CD4-positive, alpha-beta memory T cell (primary cell): ENCODE measurements at regions not wholly inside any gene's neighbourhood (a gene's known extent, or its start where the extent isn't known, plus 50 kb on each side); places are given as distances from the start of the nearest gene placed in this dataset.

ENCODE experiments used
- CTCF ChIA-PET: fragments of 350-600 bp; sonication (Branson Sonifier 250); formaldehyde crosslinking; loops from one replicate; lab custom pipeline; 2021; ENCODE audit warnings: inconsistent platforms; ENCODE audit not compliant: partially characterized antibody; lab: Charles Lee
- POLR2A ChIA-PET: fragments of 350-600 bp; sonication (Branson Sonifier 250); formaldehyde crosslinking; loops from one replicate; lab custom pipeline; 2021; ENCODE audit not compliant: partially characterized antibody; lab: Charles Lee
- DNase-seq, 5 donors: peaks; one replicate each; pipeline versions ENCODE4 v3.0.0 to v3.0.0-alpha.2; 2020 to 2022; ENCODE audit warnings: mixed read lengths in 1 of 5
- H3K27ac ChIP-seq: one replicate; pipeline ENCODE4 v1.7.0; 2013; ENCODE audit warnings: low read depth, low read length
- H3K27me3 ChIP-seq: 2 replicates; pipeline ENCODE4 v1.7.0; 2013; ENCODE audit warnings: mild to moderate bottlenecking, low read length, moderate library complexity; ENCODE audit not compliant: insufficient read depth
- H3K36me3 ChIP-seq: 2 replicates; pipeline ENCODE4 v1.7.0; 2013; ENCODE audit warnings: mild to moderate bottlenecking, low read length, moderate library complexity; ENCODE audit not compliant: insufficient read depth
- H3K4me1 ChIP-seq: 2 replicates; pipeline ENCODE4 v1.7.0; 2013; ENCODE audit warnings: mild to moderate bottlenecking, low read length, moderate library complexity; ENCODE audit not compliant: insufficient read depth
- H3K4me3 ChIP-seq, 2 donors: one replicate each; pipeline ENCODE4 v1.7.0; 2013; ENCODE audit warnings: low read length in 2 of 2, mild to moderate bottlenecking in 1 of 2
- H3K9me3 ChIP-seq, 2 donors: one replicate each; pipeline ENCODE4 v1.7.0; 2013; ENCODE audit warnings: low read length in 2 of 2, control low read depth in 1 of 2; ENCODE audit not compliant: control insufficient read depth in 1 of 2
- H3K27ac Mint-ChIP-seq, 7 donors: one replicate each; pipeline ENCODE4 v1.8.0; 2020 to 2021; ENCODE audit warnings: mixed read lengths in 7 of 7, mild to moderate bottlenecking in 6 of 7, inconsistent platforms in 3 of 7, moderate library complexity in 3 of 7
- H3K27me3 Mint-ChIP-seq, 2 donors: one replicate each; pipeline ENCODE4 v1.8.0; 2020 to 2021; ENCODE audit warnings: mixed read lengths in 2 of 2
- H3K36me3 Mint-ChIP-seq, 2 donors: one replicate each; pipeline ENCODE4 v1.8.0; 2020 to 2021; ENCODE audit warnings: mixed read lengths in 2 of 2, inconsistent platforms in 1 of 2, mild to moderate bottlenecking in 1 of 2
- H3K4me1 Mint-ChIP-seq, 4 donors: one replicate each; pipeline ENCODE4 v1.8.0; 2020 to 2021; ENCODE audit warnings: mixed read lengths in 4 of 4, mild to moderate bottlenecking in 1 of 4
- H3K4me3 Mint-ChIP-seq, 8 donors: one replicate each; pipeline ENCODE4 v1.8.0; 2020 to 2021; ENCODE audit warnings: mixed read lengths in 8 of 8, mild to moderate bottlenecking in 7 of 8, moderate library complexity in 6 of 8, inconsistent platforms in 3 of 8
- H3K9me3 Mint-ChIP-seq, 8 donors: one replicate each; pipeline ENCODE4 v1.8.0; 2020 to 2021; ENCODE audit warnings: mixed read lengths in 8 of 8, mild to moderate bottlenecking in 5 of 8, inconsistent platforms in 3 of 8, moderate library complexity in 1 of 8
- intact Hi-C: fragments of 100-400 bp; cut with micrococcal nuclease; formaldehyde crosslinking; loops from one replicate; pipeline ENCODE4 v1.15.1; 2023

- Histone ChIP-seq H3K36me3 (no peaks in the 10 kb centered on the region), H3K4me1 (no peaks in the 10 kb centered on the region), H3K27me3 (no peaks in the 10 kb centered on the region), H3K9me3 (no peaks in the 10 kb centered on the region), H3K4me3 (no peak overlapping the region), H3K27ac (no peak overlapping the region)
- H3K9me3 Mint-ChIP-seq, result peaks cover 2 to 23% (median 11%) of the 10 kb centered on the region in 8 donors
- H3K4me1 Mint-ChIP-seq, result no peaks in the 10 kb centered on the region
- H3K27me3 Mint-ChIP-seq, result no peaks in the 10 kb centered on the region
- no peak overlapping the region for H3K4me3 Mint-ChIP-seq
- no peak overlapping the region for H3K27ac Mint-ChIP-seq
- intact Hi-C loops, result no loop called here
- no peak for DNase-seq
- H3K36me3 Mint-ChIP-seq, result no peaks in the 10 kb centered on the region
- CTCF ChIA-PET, result no interaction called here
- POLR2A ChIA-PET, result no interaction called here
Measured at GRCh38 chr16:76756951-76757350, 434.0 kb upstream of the MON1B start.

GRCh38 chr16:76766538-76766937 lies 424.5 kb upstream of the MON1B start:
- H3K36me3 Mint-ChIP-seq, result no peaks in the 10 kb centered on the region
- POLR2A ChIA-PET, result no interaction called here
- no peaks in the 10 kb centered on the region for H3K4me1 Mint-ChIP-seq
- H3K9me3 ChIP-seq, result peaks cover 0 to 4% of the 10 kb centered on the region in 2 donors
- H3K27me3 Mint-ChIP-seq, result no peaks in the 10 kb centered on the region
- H3K4me3 Mint-ChIP-seq, result no peak overlapping the region
- H3K27ac ChIP-seq, result no peak overlapping the region
- H3K9me3 Mint-ChIP-seq, result peaks cover 4 to 29% (median 17%) of the 10 kb centered on the region in 8 donors
- no peak overlapping the region for H3K27ac Mint-ChIP-seq
- CTCF ChIA-PET, result no interaction called here
- DNase-seq, result no peak
- H3K27me3 ChIP-seq, result no peaks in the 10 kb centered on the region
- intact Hi-C loops, result no loop called here
- no peak overlapping the region for H3K4me3 ChIP-seq
- H3K4me1 ChIP-seq, result no peaks in the 10 kb centered on the region
- H3K36me3 ChIP-seq, result no peaks in the 10 kb centered on the region

DNA sequence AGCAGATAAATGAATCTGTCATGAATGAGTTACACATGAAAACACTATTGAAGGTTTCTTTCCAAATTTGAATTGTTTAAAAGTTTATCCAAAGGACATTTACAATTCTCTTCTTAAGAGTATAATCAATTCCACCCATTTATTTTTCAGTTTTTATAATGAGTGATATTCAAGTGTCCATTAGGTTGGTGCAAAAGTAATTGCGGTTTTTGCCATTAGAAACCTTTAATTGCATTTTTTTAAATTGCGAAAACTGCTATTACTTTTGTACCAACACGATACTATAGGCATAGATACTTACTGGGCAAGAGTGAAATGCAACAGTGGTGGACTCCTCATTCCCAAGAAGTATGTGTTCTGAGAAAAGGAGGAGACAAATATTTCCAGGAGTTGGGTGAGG lies 422.7 kb upstream of the MON1B start:
- Histone ChIP-seq H3K9me3 (peaks cover 0 to 3% of the 10 kb centered on the region in 2 donors), H3K4me1 (no peaks in the 10 kb centered on the region), H3K36me3 (no peaks in the 10 kb centered on the region), H3K27ac (no peak overlapping the region), H3K27me3 (no peaks in the 10 kb centered on the region), H3K4me3 (no peak overlapping the region)
- no peak for DNase-seq
- no peaks in the 10 kb centered on the region for H3K4me1 Mint-ChIP-seq
- H3K27me3 Mint-ChIP-seq, result no peaks in the 10 kb centered on the region
- no peaks in the 10 kb centered on the region for H3K36me3 Mint-ChIP-seq
- peaks cover 4 to 25% (median 15%) of the 10 kb centered on the region in 8 donors for H3K9me3 Mint-ChIP-seq
- H3K4me3 Mint-ChIP-seq, result no peak overlapping the region
- intact Hi-C loops, result no loop called here
- H3K27ac Mint-ChIP-seq, result no peak overlapping the region
- CTCF ChIA-PET, result no interaction called here
- POLR2A ChIA-PET, result no interaction called here

- Histone ChIP-seq H3K9me3 (no peaks in the 10 kb centered on the region), H3K27ac (no peak overlapping the region), H3K4me3 (no peak overlapping the region), H3K4me1 (no peaks in the 10 kb centered on the region), H3K27me3 (no peaks in the 10 kb centered on the region), H3K36me3 (no peaks in the 10 kb centered on the region)
- POLR2A ChIA-PET, result no interaction called here
- intact Hi-C loops, result no loop called here
- no peak for DNase-seq
- Mint-ChIP-seq H3K4me1 (no peaks in the 10 kb centered on the region), H3K36me3 (no peaks in the 10 kb centered on the region), H3K27ac (no peak overlapping the region), H3K9me3 (peaks cover 4 to 23% (median 16%) of the 10 kb centered on the region in 8 donors), H3K4me3 (no peak overlapping the region), H3K27me3 (no peaks in the 10 kb centered on the region)
- CTCF ChIA-PET, result no interaction called here
Measured at GRCh38 chr16:76768948-76769347, 422.0 kb upstream of the MON1B start.

DNA sequence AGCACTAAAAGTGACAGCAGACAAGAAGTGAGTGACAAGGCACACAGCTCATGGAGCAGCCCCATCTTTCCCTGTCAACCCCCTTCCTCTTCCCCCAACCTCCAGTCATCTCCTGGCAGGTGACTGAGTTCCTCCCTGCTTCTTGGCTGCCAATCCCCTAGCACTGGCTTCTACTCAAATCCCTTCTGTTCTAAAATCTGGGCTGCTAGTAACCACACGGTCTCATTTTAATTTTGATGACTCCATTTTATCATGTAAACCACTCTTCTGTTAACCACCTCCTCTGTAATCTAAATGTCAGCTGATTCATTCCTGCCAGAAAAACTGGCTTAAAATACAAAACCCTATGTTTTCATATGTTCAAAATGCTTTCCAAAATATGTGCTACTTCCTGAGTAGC lies 419.8 kb upstream of the MON1B start:
- H3K9me3 Mint-ChIP-seq, result peaks cover 4 to 22% (median 12%) of the 10 kb centered on the region in 8 donors
- no peak overlapping the region for H3K27ac Mint-ChIP-seq
- H3K27me3 Mint-ChIP-seq, result no peaks in the 10 kb centered on the region
- no peaks in the 10 kb centered on the region for H3K4me1 ChIP-seq
- DNase-seq, result no peak
- H3K4me3 Mint-ChIP-seq, result no peak overlapping the region
- no peaks in the 10 kb centered on the region for H3K36me3 Mint-ChIP-seq
- H3K4me3 ChIP-seq, result no peak overlapping the region
- H3K27me3 ChIP-seq, result no peaks in the 10 kb centered on the region
- intact Hi-C loops, result no loop called here
- H3K4me1 Mint-ChIP-seq, result no peaks in the 10 kb centered on the region
- ChIA-PET CTCF (no interaction called here), POLR2A (no interaction called here)
- H3K27ac ChIP-seq, result no peak overlapping the region
- no peaks in the 10 kb centered on the region for H3K9me3 ChIP-seq
- H3K36me3 ChIP-seq, result no peaks in the 10 kb centered on the region

DNA sequence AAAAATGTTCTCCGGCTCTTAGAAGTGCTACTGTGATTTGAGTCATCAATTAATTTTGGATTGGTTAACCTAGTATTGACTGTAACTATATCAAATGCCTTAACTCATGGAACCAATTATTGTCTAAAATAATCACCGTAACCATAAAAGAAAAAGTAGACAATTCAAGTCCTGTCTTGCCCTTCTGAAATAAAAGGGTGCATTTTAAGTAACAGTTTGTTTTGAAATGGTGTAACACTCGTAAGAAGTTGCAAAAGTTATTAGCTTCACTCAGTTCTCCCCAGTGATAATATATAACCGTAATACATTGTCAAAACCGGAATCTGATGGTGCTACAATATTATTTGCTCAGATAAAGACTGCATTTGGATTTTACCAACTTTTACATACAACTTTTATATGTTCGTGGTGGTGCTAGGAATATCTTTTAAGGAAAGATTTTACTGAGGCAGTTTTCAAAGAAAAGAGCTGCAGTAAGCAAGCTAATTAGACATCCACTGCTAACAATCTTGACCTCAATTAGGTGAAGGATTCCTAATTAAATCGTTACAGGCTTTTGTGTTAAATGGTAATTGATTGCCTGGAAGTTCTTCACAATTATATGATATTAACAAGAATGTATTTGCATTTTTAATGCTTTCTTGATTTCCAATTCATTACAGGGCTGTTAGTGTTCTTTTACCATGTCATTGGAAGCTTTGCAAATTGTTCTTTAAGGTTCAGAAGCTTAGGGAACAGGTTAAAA lies 413.1 kb upstream of the MON1B start:
- H3K27me3 Mint-ChIP-seq, result no peaks in the 10 kb centered on the region
- no peak for DNase-seq
- ChIA-PET CTCF (no interaction called here), POLR2A (no interaction called here)
- intact Hi-C loops, result no loop called here
- H3K36me3 ChIP-seq, result no peaks in the 10 kb centered on the region
- H3K4me1 ChIP-seq, result no peaks in the 10 kb centered on the region
- H3K27me3 ChIP-seq, result no peaks in the 10 kb centered on the region
- no peak overlapping the region for H3K4me3 ChIP-seq
- H3K4me1 Mint-ChIP-seq, result no peaks in the 10 kb centered on the region
- H3K27ac ChIP-seq, result no peak overlapping the region
- no peak overlapping the region for H3K27ac Mint-ChIP-seq
- H3K4me3 Mint-ChIP-seq, result no peak overlapping the region
- no peaks in the 10 kb centered on the region for H3K9me3 ChIP-seq
- no peaks in the 10 kb centered on the region for H3K36me3 Mint-ChIP-seq
- peaks cover 0 to 24% (median 6%) of the 10 kb centered on the region in 8 donors for H3K9me3 Mint-ChIP-seq

DNA sequence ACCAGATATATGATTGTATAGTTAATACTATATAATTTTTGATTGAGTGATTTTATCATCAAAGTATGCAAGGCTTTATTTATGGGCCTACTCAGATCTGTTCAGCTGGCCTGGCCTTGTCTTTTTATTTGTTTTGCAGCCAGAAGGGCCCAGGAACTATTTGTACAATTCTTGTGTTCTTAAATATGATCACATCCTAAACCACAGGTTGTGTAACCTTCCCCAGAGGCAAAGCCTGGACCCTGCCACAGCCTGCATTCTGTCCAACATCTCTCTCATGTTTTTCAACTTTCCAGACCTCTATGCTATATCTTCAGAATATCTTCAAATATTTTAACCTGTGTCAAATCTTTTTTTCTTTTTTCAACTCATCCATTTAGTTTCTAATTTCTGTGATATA lies 410.4 kb upstream of the MON1B start:
- ChIA-PET CTCF (no interaction called here), POLR2A (no interaction called here)
- no peaks in the 10 kb centered on the region for H3K27me3 Mint-ChIP-seq
- no peaks in the 10 kb centered on the region for H3K9me3 ChIP-seq
- no peaks in the 10 kb centered on the region for H3K36me3 ChIP-seq
- H3K27ac ChIP-seq, result no peak overlapping the region
- no peak overlapping the region for H3K27ac Mint-ChIP-seq
- H3K9me3 Mint-ChIP-seq, result peaks cover 0 to 25% (median 9%) of the 10 kb centered on the region in 8 donors
- intact Hi-C loops, result no loop called here
- H3K4me1 ChIP-seq, result no peaks in the 10 kb centered on the region
- no peaks in the 10 kb centered on the region for H3K36me3 Mint-ChIP-seq
- H3K27me3 ChIP-seq, result no peaks in the 10 kb centered on the region
- no peak overlapping the region for H3K4me3 Mint-ChIP-seq
- no peak for DNase-seq
- no peaks in the 10 kb centered on the region for H3K4me1 Mint-ChIP-seq
- no peak overlapping the region for H3K4me3 ChIP-seq
